Stimulated activated naive CD8-positive, alpha-beta T cell treated with anti-CD3 and anti-CD28 coated beads, Interleukin-15, Interleukin-2, amounts not matched to agents 100 ng/mL and 50 ng/mL, for 24 hours (primary cell): ENCODE measurements at regions not wholly inside any gene's neighbourhood (a gene's known extent, or its start where the extent isn't known, plus 50 kb on each side); places are given as distances from the start of the nearest gene placed in this dataset.
"Not testable (repeated sequence)": the region's sequence is repeated elsewhere in the genome, so short reads cannot be mapped to it uniquely, and the experiment has no call there.

ENCODE experiments used
- H3K27ac Mint-ChIP-seq: one replicate; pipeline ENCODE4 v1.8.0; 2021; ENCODE audit warnings: mild to moderate bottlenecking, mixed read lengths
- H3K27me3 Mint-ChIP-seq: one replicate; pipeline ENCODE4 v1.8.0; 2021; ENCODE audit warnings: mixed read lengths
- H3K36me3 Mint-ChIP-seq: one replicate; pipeline ENCODE4 v1.8.0; 2021; ENCODE audit warnings: low read depth, mixed read lengths
- H3K4me1 Mint-ChIP-seq: one replicate; pipeline ENCODE4 v1.8.0; 2021; ENCODE audit warnings: low read depth, mixed read lengths
- H3K4me3 Mint-ChIP-seq: one replicate; pipeline ENCODE4 v1.8.0; 2021; ENCODE audit warnings: mild to moderate bottlenecking, mixed read lengths
- H3K9me3 Mint-ChIP-seq: one replicate; pipeline ENCODE4 v1.8.0; 2021; ENCODE audit warnings: mixed read lengths

DNA sequence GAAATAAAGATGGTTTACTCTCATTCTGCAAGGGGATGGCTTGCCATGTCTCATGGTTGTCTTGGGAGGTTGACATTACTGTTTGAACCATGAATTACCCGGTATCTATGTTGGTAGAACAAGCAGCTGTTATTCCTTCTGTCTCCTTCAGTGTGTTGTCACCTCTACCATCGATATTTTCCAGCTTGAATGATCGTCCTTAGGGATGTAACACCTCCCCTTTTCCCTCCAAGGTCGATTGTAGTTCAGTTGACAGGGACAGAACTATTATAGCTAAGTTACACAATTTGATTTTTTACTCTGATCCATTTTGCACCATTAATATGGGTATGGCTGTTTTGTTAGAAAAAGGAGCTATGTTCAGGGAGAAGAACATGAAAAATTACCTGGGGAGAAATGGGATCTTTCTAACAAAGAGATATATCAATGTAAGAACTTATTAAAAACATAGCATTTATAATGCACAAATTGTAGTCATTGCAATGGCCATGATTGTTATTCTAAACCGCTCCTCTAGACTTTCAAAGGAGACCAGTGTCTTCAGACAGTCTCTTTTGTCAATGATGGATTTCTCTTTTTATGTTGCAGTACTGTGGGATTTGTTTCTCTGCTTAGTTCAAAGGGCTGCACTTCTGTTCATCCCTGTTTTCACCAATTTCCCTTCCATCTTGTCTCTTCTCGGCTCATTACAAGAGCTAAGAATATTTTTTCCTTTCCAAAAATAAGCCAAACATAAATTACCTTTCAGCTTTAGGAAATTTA is 681.6 kb downstream of the PRIM2 start:
- H3K27me3 Mint-ChIP-seq, H3K27ac Mint-ChIP-seq, H3K36me3 Mint-ChIP-seq: not testable (repeated sequence)

DNA sequence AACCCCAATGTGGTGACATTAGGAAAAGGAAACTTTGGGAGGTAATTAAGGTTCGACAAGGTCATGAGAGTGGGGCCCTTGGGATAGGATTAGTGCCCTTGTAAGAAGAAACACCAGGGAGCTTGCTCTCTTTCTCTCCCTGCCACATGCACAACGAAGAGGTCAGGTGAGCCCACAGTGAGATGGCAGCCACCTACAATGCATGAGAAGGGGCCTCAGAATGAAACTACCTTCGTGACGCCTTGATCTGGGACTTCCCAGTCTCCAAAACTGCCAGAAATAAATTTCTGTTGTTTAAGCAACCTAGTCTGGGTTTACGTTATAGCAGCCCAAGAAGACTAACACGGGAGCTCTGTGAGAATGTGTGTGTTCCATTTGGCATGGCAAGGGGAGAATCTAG is 682.8 kb downstream of the PRIM2 start:
- H3K9me3 Mint-ChIP-seq, result peaks cover 10% of the 10 kb centered on the region
- H3K27ac Mint-ChIP-seq, H3K4me1 Mint-ChIP-seq, H3K4me3 Mint-ChIP-seq, H3K36me3 Mint-ChIP-seq, H3K27me3 Mint-ChIP-seq: not testable (repeated sequence)

More for the DNA sequence above, 681.6 kb downstream of the PRIM2 start:
- not testable (repeated sequence) for H3K9me3 Mint-ChIP-seq, H3K4me1 Mint-ChIP-seq, H3K4me3 Mint-ChIP-seq

DNA sequence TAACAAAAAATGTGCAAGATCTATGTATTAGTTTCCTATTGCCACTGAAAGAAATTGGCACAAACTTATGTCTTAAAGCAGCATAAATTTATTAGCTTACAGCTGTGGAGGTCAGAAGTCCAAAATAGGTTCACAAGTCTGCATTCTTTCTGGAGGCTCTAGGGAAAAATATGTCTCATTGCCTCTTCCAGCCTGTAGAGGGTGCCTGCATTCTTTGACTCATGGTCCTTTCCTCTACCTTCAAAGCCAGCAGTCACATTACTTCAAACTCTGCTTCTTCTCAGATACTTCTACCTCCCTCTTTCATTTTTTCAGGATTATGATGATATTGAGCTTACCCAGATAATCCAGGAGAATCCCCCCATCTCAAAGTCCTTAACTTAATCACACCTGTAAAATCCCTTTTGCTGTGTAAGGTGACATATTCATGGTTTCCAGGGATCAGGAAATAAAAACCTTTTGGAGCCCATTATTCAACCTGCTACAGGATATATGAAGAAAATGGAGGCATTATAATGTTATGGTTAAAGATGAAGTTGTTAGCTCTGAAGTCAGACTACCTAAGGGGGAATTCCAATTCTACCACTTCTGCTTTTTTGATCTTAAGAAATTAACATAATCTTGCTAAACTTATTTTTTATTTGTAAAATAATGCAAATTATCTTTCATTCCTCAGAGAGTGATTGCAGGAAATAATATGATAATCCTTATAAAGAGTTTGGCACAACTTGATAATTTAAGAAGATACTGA is 686.2 kb downstream of the PRIM2 start:
- not testable (repeated sequence) for H3K4me1 Mint-ChIP-seq, H3K36me3 Mint-ChIP-seq, H3K27me3 Mint-ChIP-seq, H3K27ac Mint-ChIP-seq, H3K4me3 Mint-ChIP-seq
- peaks cover 15% of the 10 kb centered on the region for H3K9me3 Mint-ChIP-seq

DNA sequence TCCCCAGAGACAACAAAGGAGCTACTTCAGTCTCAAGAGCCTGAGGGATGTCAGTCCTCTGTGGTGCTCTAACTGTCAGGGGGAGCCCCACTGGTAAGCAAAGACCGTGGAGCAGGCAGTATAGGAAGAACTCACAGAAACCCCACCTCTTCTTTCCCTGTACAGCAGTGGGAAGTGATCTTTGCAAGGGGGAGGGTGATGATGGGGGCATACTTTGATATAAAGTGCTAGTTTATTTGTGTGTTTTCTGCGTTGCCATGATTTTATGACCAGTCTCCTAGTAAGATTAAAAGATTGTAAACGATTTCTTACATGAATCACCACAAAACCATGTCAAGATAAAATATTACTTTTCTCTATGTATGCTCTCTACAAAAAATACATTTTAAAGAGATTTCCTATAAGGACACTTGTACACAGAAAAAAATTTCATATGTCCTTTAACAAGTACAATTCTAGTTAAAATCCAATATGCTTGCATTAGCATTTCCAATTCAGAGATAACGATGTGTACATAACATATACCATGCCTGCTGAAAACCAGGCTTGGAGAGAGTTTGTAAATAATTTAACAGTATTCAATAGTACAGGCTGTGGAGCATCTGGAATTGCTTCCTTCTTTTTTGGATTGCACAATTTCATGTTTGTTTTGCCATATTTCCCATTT is 690.0 kb downstream of the PRIM2 start:
- H3K36me3 Mint-ChIP-seq, H3K27me3 Mint-ChIP-seq, H3K4me1 Mint-ChIP-seq, H3K27ac Mint-ChIP-seq, H3K4me3 Mint-ChIP-seq: not testable (repeated sequence)
- peaks cover 11% of the 10 kb centered on the region for H3K9me3 Mint-ChIP-seq

DNA sequence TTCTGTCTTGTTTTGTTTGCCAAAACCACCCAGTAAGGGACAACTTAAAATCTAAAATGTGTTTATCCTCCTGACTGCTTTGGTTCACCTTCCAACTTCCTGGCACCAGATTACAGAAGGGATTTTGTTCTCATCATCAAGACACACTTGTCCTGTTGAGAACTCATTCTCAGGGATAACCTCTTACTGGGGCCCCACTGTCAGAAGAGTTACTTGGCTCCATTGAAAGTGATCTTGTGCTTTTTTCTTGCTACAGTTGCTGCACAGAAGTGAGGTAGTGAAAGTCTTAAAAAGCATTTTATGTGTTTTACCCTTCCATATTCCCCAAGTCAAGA is 690.5 kb downstream of the PRIM2 start:
- H3K27ac Mint-ChIP-seq, H3K4me1 Mint-ChIP-seq, H3K36me3 Mint-ChIP-seq, H3K4me3 Mint-ChIP-seq, H3K27me3 Mint-ChIP-seq: not testable (repeated sequence)
- H3K9me3 Mint-ChIP-seq, result peaks cover 11% of the 10 kb centered on the region

DNA sequence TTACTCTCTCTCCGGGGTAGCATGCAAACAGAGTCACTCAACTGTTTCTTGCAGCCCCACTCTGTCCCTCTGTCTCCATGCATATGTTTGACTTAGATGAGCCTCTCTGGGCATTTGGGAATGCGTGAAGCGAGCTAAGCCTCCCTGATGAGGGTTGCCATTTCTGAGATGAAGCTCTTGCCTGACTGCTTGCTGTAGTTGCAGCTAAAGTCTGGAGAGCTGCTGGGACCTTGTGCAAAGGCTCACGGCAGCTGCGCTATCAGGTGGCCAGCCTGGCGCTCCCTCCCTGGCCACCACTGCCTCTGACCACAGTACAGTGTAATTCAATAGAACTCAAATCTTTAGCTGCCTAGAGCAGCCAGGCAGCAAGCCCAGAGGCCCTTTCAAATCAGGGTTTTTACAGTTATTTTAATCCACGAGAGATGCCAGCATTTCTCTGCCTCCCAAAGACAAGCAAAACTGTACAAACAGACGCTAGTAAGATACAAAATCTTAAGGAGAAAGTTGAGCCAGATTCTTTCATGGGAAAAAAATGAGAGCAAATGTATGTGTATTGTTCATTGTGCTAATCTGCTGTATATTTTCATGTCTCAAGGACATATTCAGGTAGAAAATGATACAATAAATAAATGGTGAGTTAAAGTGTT is 694.6 kb downstream of the PRIM2 start:
- not testable (repeated sequence) for H3K36me3 Mint-ChIP-seq, H3K27me3 Mint-ChIP-seq, H3K4me1 Mint-ChIP-seq, H3K27ac Mint-ChIP-seq, H3K9me3 Mint-ChIP-seq, H3K4me3 Mint-ChIP-seq

DNA sequence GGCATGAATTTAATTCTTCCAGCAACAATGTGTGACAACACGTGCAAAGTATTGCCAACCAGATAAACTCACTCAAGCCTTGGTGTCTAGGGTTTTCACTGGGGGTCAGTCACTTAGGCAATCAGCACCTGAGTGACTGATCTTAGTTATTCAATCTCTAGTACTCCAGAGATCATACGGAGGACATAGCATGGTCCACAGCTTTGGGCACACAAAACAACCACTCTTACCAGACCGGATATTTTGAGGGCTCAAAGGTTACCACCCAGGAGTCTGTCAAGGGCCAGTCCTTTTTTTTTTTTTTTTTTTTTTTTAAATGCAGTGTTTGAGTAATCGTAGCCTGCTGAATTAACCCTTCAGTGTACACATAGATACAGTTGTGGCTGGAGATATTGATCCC is 699.2 kb downstream of the PRIM2 start:
- not testable (repeated sequence) for H3K27ac Mint-ChIP-seq, H3K9me3 Mint-ChIP-seq, H3K27me3 Mint-ChIP-seq, H3K4me1 Mint-ChIP-seq, H3K4me3 Mint-ChIP-seq, H3K36me3 Mint-ChIP-seq

DNA sequence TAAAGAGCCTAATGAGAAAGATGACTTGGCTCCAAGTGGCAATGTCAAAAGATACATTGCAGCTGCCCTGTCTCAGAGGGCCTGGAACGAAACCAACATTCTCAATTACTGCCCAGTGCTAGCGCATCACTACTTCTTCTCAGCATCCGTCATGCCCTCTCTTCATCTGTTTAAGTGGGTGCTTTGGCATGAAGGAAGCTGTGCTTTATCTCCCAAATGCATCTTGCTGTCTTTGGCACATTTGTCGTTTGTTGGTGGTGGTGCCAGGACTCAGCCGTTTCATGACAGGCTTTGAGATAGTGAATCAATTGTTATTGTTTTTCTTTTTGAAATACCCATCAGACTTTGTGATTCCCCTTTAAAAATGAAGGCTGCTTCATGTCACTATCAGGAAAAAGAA is 710.8 kb downstream of the PRIM2 start:
- not testable (repeated sequence) for H3K4me1 Mint-ChIP-seq, H3K27me3 Mint-ChIP-seq, H3K4me3 Mint-ChIP-seq

DNA sequence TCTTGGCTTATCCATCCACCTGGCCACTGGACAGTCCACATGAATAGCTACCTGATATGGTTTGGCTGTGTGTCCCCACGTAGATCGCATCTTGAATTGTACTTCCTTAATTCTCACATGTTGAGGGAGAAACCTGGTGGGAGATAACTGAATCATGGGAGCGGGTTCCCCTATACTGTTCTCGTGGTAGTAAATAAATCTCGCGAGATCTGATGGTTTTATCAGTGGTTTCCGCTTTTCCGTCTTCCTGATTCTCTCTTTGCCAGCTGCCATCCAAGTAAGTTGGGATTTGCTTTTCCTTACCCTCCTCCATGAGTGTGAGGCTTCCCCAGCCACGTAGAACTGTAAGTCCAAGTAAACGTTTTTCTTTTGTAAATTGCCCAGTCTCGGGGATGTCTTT is 720.8 kb downstream of the PRIM2 start:
- H3K4me3 Mint-ChIP-seq, H3K36me3 Mint-ChIP-seq, H3K27me3 Mint-ChIP-seq, H3K4me1 Mint-ChIP-seq, H3K9me3 Mint-ChIP-seq, H3K27ac Mint-ChIP-seq: not testable (repeated sequence)

More for the DNA sequence above, 710.8 kb downstream of the PRIM2 start:
- not testable (repeated sequence) for H3K27ac Mint-ChIP-seq, H3K9me3 Mint-ChIP-seq, H3K36me3 Mint-ChIP-seq

DNA sequence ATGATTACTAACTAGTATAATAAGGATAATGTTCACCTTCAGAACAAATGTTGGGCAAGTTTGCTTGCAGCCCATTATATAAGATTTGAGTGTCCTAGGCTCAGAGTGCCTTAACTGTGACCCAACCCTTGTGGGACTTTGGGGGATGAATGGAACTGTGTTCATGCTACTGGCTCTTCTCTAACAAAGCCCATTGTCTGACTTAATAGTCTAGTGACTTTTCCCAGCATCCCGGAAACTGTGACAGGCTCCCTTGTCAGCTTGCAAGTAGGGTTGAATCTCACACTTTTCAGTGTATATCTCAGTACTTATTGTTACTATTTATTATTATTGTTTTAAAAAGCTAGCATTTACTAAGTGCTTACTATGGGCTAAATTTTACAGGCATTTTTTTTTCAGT is 729.2 kb downstream of the PRIM2 start:
- H3K9me3 Mint-ChIP-seq, H3K27ac Mint-ChIP-seq: not testable (repeated sequence)

DNA sequence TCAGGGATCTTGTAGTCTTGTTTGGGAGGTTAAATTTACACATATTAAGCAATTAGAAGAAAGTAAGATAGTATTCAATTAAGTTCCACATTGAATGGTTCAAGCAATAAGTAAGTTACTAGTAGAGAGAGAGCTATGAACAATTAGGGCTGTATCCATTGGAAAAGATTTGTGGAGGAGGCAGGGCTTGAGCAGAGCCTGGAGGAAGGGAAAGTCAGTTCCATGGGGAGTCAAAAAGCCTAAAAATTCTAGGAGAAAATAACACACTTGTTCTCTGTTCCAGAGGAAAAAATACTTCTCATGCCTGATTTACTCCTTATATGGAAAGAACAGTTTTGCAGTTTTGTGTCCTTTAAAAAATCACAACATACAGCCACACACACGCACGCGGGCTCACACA is 730.0 kb downstream of the PRIM2 start:
- not testable (repeated sequence) for H3K4me3 Mint-ChIP-seq, H3K4me1 Mint-ChIP-seq, H3K9me3 Mint-ChIP-seq, H3K27me3 Mint-ChIP-seq, H3K36me3 Mint-ChIP-seq, H3K27ac Mint-ChIP-seq

More for the DNA sequence above, 729.2 kb downstream of the PRIM2 start:
- not testable (repeated sequence) for H3K27me3 Mint-ChIP-seq, H3K36me3 Mint-ChIP-seq, H3K4me3 Mint-ChIP-seq, H3K4me1 Mint-ChIP-seq

DNA sequence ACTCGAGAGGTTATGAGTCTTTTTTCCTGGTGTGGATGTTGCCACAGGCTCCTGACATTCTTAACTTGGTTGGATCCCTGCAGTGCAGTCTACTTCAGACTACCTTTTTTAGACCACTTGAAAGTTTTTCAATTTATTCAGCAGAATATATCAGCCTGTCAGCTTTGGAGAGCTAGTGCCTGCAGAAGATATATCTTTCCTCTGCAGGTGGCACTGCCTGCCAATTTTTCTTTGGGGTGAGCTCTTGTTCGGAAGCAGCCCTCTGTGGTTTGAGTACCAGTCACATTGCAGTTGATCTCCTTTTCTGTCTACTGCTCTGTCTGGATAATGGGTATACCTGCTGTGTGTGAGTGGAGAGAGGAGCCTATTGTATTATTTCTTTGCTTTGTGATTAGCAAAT is 730.4 kb downstream of the PRIM2 start:
- H3K36me3 Mint-ChIP-seq, H3K9me3 Mint-ChIP-seq, H3K4me1 Mint-ChIP-seq, H3K27ac Mint-ChIP-seq, H3K27me3 Mint-ChIP-seq, H3K4me3 Mint-ChIP-seq: not testable (repeated sequence)

DNA sequence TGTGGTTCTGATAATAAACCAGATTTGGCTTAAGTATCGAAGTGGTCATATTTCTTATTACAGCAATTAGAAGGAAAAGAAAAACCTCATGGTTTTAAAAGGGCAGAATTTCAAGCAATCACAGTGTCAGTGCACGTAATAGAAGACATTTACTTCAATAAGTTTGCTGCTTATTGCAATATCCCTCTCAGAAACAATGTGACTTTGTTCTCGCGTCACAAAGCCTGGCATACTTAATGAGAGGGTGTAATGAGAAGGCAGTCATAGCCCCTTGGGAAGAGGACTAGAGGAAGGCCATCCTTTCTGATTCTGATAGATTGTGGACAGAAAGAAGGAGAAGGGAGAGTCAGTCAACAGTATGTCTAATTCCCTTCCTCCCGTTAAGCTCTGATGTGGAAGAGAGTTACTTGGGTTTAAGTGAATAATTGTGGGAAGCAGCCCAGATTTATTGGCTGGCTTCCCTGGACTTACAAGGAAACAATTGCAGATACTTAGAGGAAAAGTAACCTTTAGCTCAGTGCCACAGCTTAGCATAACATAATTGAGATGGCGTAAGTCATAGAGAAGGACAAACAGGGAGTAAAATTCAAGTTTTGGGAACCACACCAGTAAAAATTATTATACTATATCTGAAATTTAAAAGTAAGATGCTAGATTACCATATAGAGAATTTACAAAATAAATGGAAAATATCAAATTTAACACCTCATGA is 738.2 kb downstream of the PRIM2 start:
- H3K36me3 Mint-ChIP-seq, H3K27ac Mint-ChIP-seq, H3K9me3 Mint-ChIP-seq, H3K27me3 Mint-ChIP-seq, H3K4me1 Mint-ChIP-seq, H3K4me3 Mint-ChIP-seq: not testable (repeated sequence)

DNA sequence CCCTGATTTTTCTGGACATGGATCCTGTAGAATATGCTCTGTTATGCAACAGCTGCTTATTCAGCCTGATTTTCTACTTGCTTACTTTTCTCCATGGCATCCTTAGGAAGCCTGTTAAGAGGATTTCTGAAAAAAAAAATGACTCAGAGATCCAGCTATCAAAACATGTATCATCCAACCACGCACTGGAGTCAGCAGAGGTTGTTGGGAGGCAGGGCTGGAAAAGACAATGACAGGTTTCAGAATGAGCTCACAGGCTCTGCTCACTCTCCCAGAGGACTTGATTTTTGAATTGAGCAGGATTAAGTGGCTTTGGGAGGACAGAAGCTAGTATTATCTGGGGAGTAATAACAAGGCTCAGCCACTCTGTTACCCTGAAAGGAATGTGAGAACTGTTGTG is 742.3 kb downstream of the PRIM2 start:
- H3K9me3 Mint-ChIP-seq, H3K27ac Mint-ChIP-seq, H3K27me3 Mint-ChIP-seq, H3K4me3 Mint-ChIP-seq, H3K4me1 Mint-ChIP-seq, H3K36me3 Mint-ChIP-seq: not testable (repeated sequence)

DNA sequence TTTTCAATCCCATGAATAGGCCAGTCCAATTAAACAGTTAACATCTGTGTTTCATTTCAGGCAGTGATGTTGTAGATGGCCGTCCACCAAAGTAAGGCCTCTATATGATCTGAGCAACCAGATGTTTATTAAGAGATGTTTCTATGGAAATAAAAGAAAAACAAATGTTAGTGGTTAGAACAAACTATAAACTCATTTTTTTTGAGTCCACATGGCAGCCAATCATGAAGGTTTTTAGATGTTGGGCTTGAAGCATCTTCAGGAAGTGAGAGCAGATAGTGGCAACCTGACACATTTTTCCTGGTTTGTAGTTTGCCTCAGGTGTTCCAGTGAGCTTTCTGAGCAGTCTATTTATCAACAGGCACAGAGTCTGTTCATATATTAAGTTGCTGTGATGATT is 746.1 kb downstream of the PRIM2 start:
- not testable (repeated sequence) for H3K36me3 Mint-ChIP-seq, H3K27ac Mint-ChIP-seq, H3K4me1 Mint-ChIP-seq, H3K27me3 Mint-ChIP-seq, H3K9me3 Mint-ChIP-seq, H3K4me3 Mint-ChIP-seq
